Heart left ventricle (tissue), 13 donors: ENCODE measurements at regions not wholly inside any gene's neighbourhood (a gene's known extent, or its start where the extent isn't known, plus 50 kb on each side); places are given as distances from the start of the nearest gene placed in this dataset.

Source experiments
- POLR2A ChIP-seq, 2 donors: fragments of 450-650 bp; IDR thresholded peaks; one replicate each; pipeline ENCODE4 v1.6.1; 2017; ENCODE audit warnings: antibody characterized with exemption in 2 of 2, mild to moderate bottlenecking in 2 of 2, moderate library complexity in 2 of 2
- TF ChIP-seq, protein P1 (sequence below), 12 donors: fragments of 200-600 bp; sonication (generic) in 4 of 12; IDR thresholded peaks; one replicate each; pipeline versions ENCODE4 v1.5.0 to v1.8.0; 2018 to 2022; ENCODE audit warnings: antibody characterized with exemption in 12 of 12, mild to moderate bottlenecking in 5 of 12
- donor health status: ischemic (EF 13 %, LVEDD 7.1; RV severe dilation, severe dysfunction).
- donor health status: DM: no; HTN: yes; CAD: no.
- donor health status: DM: no; HTN: no; CAD: no.
- donor health status: ischemic (EF 25% LVEDD 6.9; RV normal size, moderate dysfunction).
- donor health status: ischemic (EF 25% LVEDD 5.7; RV mildly dilated, moderate dysfunction).
- donor health status: ischemic (EF 35%, LVEDD 5.7; RV mildly dilated, moderate dysfunction).
- donor health status: nonischemic (EF 11% LVEDD 7.7; RV severe dilation, severe dysfunction).
- donor health status: DM: yes; HTN: yes; CAD: no.
- donor health status: PGD.
- donor health status: ischemic (EF 29% LVEDD 5.4; RV normal size, mild dysfunction).
- donor health status: nonischemic (EF 23%, LVEDD 6.1; RV moderate dilation, normal function).

DNA sequence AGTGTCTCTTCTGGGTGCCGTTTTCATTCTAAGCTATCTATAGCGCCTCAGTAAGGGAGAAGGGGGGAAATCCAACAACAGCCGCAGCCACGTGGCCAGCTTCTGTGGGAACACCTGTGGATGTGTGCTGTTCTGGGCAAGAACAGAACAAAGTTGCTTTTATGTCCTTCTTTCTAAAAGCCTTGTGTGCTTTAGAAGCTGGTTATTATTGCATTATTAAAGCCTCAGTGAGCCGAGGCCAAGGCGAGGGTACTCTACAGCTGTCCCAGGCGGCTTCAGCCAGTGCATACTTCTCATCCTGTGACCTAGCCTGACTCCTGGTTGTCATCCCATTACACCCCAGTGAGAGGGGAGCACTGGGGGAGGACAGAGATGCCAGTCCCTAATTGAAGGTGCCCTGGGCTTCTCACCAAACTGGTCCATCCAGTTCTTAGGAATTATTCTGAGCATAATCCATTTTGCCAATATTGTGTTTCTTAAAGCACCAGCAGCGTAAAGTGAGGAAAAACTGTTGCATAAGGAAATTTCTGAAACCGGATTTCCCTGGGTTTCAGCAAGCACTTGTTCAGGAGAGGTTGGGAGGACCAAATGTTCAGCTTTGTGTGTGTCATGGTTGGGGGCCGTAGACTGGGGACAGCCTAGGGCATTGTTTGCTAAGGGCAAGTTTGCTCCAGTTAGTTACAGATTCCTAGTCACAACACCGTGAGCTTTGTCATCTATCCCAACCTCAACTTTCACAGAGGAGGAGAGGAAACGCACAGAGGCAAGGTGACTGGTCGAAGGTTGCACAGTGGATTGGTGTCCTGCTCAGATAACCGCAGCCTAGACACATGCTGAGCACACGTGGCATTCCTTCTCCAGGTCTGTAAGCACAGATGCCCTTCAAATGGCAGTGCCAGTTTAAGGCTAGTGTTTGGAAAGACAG is 61.0 kb upstream of the ATP1A1 start:
- no peak for TF ChIP-seq POLR2A (IDR thresholded peaks at IDR 0.05)
- TF ChIP-seq, protein P1, sequence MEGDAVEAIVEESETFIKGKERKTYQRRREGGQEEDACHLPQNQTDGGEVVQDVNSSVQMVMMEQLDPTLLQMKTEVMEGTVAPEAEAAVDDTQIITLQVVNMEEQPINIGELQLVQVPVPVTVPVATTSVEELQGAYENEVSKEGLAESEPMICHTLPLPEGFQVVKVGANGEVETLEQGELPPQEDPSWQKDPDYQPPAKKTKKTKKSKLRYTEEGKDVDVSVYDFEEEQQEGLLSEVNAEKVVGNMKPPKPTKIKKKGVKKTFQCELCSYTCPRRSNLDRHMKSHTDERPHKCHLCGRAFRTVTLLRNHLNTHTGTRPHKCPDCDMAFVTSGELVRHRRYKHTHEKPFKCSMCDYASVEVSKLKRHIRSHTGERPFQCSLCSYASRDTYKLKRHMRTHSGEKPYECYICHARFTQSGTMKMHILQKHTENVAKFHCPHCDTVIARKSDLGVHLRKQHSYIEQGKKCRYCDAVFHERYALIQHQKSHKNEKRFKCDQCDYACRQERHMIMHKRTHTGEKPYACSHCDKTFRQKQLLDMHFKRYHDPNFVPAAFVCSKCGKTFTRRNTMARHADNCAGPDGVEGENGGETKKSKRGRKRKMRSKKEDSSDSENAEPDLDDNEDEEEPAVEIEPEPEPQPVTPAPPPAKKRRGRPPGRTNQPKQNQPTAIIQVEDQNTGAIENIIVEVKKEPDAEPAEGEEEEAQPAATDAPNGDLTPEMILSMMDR (IDR thresholded peaks at IDR 0.05): no peak
